ENCODE measurements at regions not wholly inside any gene's neighbourhood (a gene's known extent, or its start where the extent isn't known, plus 50 kb on each side); places are given as distances from the start of the nearest gene placed in this dataset.

DNA sequence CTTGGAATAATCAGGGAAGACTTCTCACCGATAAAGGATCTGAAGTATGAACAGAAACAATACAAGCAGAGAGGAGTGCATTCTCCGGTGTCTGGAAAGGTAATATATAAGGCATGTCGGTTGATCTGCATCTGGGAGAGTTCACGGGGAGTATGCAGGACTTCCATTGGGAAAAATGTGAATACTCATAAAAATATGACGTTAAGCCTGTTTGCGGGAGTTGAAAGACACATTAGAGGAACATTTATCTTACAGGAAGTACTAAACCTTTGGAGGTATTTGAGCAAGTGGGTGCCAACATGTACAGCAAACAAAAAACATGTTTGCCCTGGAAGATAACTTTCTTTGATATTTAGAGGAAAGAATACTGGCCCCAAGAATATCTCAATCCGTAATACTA, 286.8 kb downstream of the SLITRK6 start:
- Histone ChIP-seq H3K27ac (no peak overlapping the region), H3K4me1 (peaks cover 0 to 5% (median 0%) of the 10 kb centered on the region in 4 donors), H3K27me3 (no peaks in the 10 kb centered on the region), H3K4me3 (no peak overlapping the region), H3K36me3 (no peaks in the 10 kb centered on the region), H3K9me3 (no peaks in the 10 kb centered on the region)
- DNase-seq: no peak
- ATAC-seq (ENCODE audit: low FRiP score in 2 of 2): no peak
- WGBS, 2 donors: 59 to 76% methylated on average over 7 of the region's 7 CpGs
- TF ChIP-seq, protein P1, sequence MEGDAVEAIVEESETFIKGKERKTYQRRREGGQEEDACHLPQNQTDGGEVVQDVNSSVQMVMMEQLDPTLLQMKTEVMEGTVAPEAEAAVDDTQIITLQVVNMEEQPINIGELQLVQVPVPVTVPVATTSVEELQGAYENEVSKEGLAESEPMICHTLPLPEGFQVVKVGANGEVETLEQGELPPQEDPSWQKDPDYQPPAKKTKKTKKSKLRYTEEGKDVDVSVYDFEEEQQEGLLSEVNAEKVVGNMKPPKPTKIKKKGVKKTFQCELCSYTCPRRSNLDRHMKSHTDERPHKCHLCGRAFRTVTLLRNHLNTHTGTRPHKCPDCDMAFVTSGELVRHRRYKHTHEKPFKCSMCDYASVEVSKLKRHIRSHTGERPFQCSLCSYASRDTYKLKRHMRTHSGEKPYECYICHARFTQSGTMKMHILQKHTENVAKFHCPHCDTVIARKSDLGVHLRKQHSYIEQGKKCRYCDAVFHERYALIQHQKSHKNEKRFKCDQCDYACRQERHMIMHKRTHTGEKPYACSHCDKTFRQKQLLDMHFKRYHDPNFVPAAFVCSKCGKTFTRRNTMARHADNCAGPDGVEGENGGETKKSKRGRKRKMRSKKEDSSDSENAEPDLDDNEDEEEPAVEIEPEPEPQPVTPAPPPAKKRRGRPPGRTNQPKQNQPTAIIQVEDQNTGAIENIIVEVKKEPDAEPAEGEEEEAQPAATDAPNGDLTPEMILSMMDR (IDR thresholded peaks at IDR 0.05): no peak
- TF ChIP-seq POLR2AphosphoS5 (IDR thresholded peaks at IDR 0.05) (no peak), EP300 (IDR thresholded peaks at IDR 0.05) (no peak), POLR2A (IDR thresholded peaks at IDR 0.05) (no peak)

DNA sequence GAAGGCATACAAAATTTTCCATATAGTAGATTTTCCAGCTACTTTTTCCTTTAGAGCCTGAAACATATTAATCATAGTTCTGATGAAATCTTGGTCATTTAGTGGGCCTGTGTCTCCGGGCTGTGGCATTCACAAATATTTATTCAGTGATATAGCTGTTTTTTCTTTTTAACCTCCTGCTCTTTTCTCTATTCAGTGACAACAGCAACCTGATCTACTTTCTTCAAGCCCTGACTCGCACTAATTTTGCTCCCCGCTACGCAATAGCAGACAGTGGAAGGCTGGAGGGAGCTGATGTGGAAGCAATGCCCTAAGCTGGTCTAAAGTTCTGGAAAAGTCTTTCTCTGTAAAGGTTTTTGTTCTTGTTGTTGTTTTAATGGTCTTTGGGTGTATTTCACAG, 289.7 kb downstream of the SLITRK6 start:
- TF ChIP-seq POLR2AphosphoS5 (IDR thresholded peaks at IDR 0.05) (no peak), POLR2A (IDR thresholded peaks at IDR 0.05) (no peak), EP300 (IDR thresholded peaks at IDR 0.05) (no peak)
- TF ChIP-seq, protein P1 (IDR thresholded peaks at IDR 0.05): no peak
- 52 to 66% methylated on average over 4 of the region's 4 CpGs for WGBS, 2 donors
- peaks cover 0 to 5% (median 0%) of the 10 kb centered on the region in 4 donors for H3K4me1 ChIP-seq
- no peaks in the 10 kb centered on the region for H3K27me3 ChIP-seq
- no peak overlapping the region for H3K4me3 ChIP-seq
- ATAC-seq (ENCODE audit: low FRiP score in 2 of 2): no peak
- H3K9me3 ChIP-seq: no peaks in the 10 kb centered on the region
- peak overlapping the region in 1 of 4 donors; percentile 32 for H3K27ac ChIP-seq
- DNase-seq: no peak
- no peaks in the 10 kb centered on the region for H3K36me3 ChIP-seq

DNA sequence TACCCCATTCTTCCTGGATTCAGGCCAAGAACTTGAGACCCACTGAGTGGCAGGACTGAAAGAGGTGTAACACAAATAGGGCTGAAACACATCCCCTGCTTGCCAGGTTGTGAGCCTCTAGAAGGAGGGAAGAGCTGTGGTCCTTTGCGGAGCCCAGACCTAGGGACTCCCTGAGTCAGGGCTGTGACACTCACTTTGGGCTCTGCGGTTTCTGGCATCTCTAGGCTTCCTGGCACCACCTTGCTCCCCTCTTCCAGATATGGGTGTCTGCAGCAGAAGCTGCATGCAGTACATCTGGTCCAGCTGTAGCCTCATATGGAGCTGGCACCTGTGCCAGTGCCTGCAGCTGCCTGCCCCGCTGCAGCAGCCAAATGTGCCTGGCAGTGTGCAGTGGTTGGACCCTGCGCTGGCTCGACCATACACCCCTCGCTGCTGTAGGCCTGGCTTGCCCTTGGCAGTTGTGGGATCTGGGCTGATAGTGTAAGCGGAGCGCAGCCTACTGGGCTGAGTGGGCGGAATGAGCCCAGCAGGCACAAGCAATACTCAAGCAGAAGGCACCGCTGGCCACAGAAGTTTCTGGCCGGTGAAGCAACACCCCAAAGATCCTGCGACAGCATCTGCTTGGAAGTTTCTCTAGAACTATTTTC, 290.4 kb downstream of the SLITRK6 start:
- peaks cover 0 to 5% (median 0%) of the 10 kb centered on the region in 4 donors for H3K4me1 ChIP-seq
- H3K4me3 ChIP-seq: no peak overlapping the region
- H3K9me3 ChIP-seq: no peaks in the 10 kb centered on the region
- ATAC-seq (ENCODE audit: low FRiP score in 2 of 2) (peak in 1 of 2 donors; percentile 62), DNase-seq (peak in 1 of 2 donors; percentile 41)
- TF ChIP-seq, protein P1 (IDR thresholded peaks at IDR 0.05): no peak
- TF ChIP-seq POLR2AphosphoS5 (IDR thresholded peaks at IDR 0.05): no peak
- TF ChIP-seq EP300 (IDR thresholded peaks at IDR 0.05): no peak
- no peak for TF ChIP-seq POLR2A (IDR thresholded peaks at IDR 0.05)
- H3K27me3 ChIP-seq: no peaks in the 10 kb centered on the region
- no peak overlapping the region for H3K27ac ChIP-seq
- no peaks in the 10 kb centered on the region for H3K36me3 ChIP-seq
- 89 to 90% methylated on average over 8 to 9 of the region's 12 CpGs for WGBS, 2 donors

DNA sequence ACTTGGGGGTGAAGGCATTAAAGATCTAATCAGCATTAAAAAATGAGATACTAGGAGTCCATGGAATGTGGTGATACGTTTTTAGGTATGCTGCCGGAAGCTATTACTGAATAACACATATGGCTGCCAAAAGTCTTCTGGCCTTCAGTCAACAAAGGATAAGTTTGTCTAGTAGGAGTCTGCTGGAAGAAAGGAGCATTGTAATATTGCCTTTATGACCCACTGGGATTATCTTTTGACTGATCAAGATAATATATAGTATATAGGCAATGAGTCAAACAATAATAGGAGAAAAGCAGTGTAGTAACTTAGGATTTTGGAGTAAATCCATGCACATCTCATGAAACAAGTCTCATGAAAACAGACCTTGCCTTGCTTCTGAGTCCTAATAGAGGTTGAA, 295.4 kb downstream of the SLITRK6 start:
- WGBS, 2 donors: 62 to 67% methylated on average over 2 of the region's 2 CpGs
- no peaks in the 10 kb centered on the region for H3K27me3 ChIP-seq
- H3K9me3 ChIP-seq: no peaks in the 10 kb centered on the region
- H3K36me3 ChIP-seq: no peaks in the 10 kb centered on the region
- TF ChIP-seq EP300 (IDR thresholded peaks at IDR 0.05): no peak
- TF ChIP-seq, protein P1 (IDR thresholded peaks at IDR 0.05): no peak
- TF ChIP-seq POLR2A (IDR thresholded peaks at IDR 0.05): no peak
- TF ChIP-seq POLR2AphosphoS5 (IDR thresholded peaks at IDR 0.05): no peak
- no peak overlapping the region for H3K4me3 ChIP-seq
- no peaks in the 10 kb centered on the region for H3K4me1 ChIP-seq
- ATAC-seq (ENCODE audit: low FRiP score in 2 of 2) (no peak), DNase-seq (no peak)
- no peak overlapping the region for H3K27ac ChIP-seq

DNA sequence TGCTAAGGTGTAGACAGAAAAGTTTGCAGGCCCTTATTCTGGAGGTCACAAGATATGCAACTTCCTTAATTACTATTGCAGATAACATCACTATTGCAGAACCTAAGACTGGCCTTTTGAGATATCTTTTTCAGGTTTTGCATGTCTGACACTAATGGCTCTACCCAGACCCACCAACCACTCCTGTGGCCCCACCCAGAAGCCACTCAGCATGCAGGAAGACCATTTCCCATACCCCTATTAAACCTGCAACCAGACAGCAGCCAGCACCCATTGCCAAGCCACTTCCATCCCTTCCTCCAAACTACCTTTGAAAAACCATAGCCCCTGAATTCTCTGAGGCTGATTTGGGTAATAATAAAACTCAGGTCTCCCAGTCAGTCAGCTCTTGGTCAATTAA, 297.6 kb downstream of the SLITRK6 start:
- H3K36me3 ChIP-seq: no peaks in the 10 kb centered on the region
- no peak overlapping the region for H3K27ac ChIP-seq
- H3K9me3 ChIP-seq: no peaks in the 10 kb centered on the region
- no peaks in the 10 kb centered on the region for H3K27me3 ChIP-seq
- TF ChIP-seq POLR2AphosphoS5 (IDR thresholded peaks at IDR 0.05) (no peak), EP300 (IDR thresholded peaks at IDR 0.05) (no peak), POLR2A (IDR thresholded peaks at IDR 0.05) (no peak)
- TF ChIP-seq, protein P1 (IDR thresholded peaks at IDR 0.05): no peak
- no peak overlapping the region for H3K4me3 ChIP-seq
- no peaks in the 10 kb centered on the region for H3K4me1 ChIP-seq
- DNase-seq: no peak
- no peak for ATAC-seq (ENCODE audit: low FRiP score in 2 of 2)

Measured in upper lobe of left lung (tissue), 6 donors.